OCI-LY7 (cell line): ENCODE measurements at regions not wholly inside any gene's neighbourhood (a gene's known extent, or its start where the extent isn't known, plus 50 kb on each side); places are given as distances from the start of the nearest gene placed in this dataset. TPM values are rescaled to one million over a fixed set of nuclear protein-coding genes. Genes with fewer than 3 reads are reported as not detected.

Source experiments
- BruUV-seq: library from RNA; stranded (reverse); fragments of 400-500 nt; replicated peaks from 2 replicates; lab custom pipeline; 2021; lab: Mats Ljungman, UMichigan
- CTCF ChIA-PET: fragments of 300-600 bp; sonication (Branson Sonifier 250); formaldehyde crosslinking; loops from one replicate; lab custom pipeline; 2022; ENCODE audit warnings: antibody characterized with exemption; ENCODE audit not compliant: unreplicated experiment; lab: Charles Lee
- POLR2A ChIA-PET: fragments of 300-600 bp; sonication (Branson Sonifier 250); formaldehyde crosslinking; loops from one replicate; lab custom pipeline; 2022; ENCODE audit warnings: antibody characterized with exemption; lab: Charles Lee
- DNase-seq: peaks from one replicate; pipeline ENCODE4 v3.0.0-alpha.2; 2015; ENCODE audit warnings: low spot score
- H2AFZ ChIP-seq: fragments of 200-600 bp; sonication (generic), shearing (Covaris generic); 2 replicates; pipeline ENCODE4 v1.6.1; 2014; ENCODE audit warnings: mild to moderate bottlenecking, antibody characterized with exemption, low read length, moderate library complexity
- H3K27ac ChIP-seq: fragments of 200-600 bp; sonication (generic); 2 replicates; pipeline ENCODE4 v1.5.1; 2014; ENCODE audit warnings: mixed run types, low read depth, mild to moderate bottlenecking, moderate library complexity, low read length, inconsistent platforms; ENCODE audit not compliant: poor library complexity, severe bottlenecking
- H3K36me3 ChIP-seq: fragments of 200-600 bp; sonication (generic); 2 replicates; pipeline ENCODE4 v1.6.1; 2014; ENCODE audit warnings: mild to moderate bottlenecking, antibody characterized with exemption, low read length, moderate library complexity, mixed read lengths; ENCODE audit not compliant: insufficient read depth
- H3K4me1 ChIP-seq: fragments of 200-600 bp; sonication (generic); 2 replicates; pipeline ENCODE4 v1.5.1; 2014; ENCODE audit warnings: mild to moderate bottlenecking, low read length; ENCODE audit not compliant: insufficient read depth, poor library complexity, severe bottlenecking
- H3K4me2 ChIP-seq: fragments of 200-600 bp; sonication (generic); 2 replicates; pipeline ENCODE4 v1.6.1; 2014; ENCODE audit warnings: mild to moderate bottlenecking, low read length
- H3K4me3 ChIP-seq: fragments of 200-600 bp; sonication (generic); 2 replicates; pipeline ENCODE4 v1.5.1; 2014; ENCODE audit warnings: mild to moderate bottlenecking, low read depth, low read length; ENCODE audit not compliant: poor library complexity, severe bottlenecking
- H3K79me2 ChIP-seq: fragments of 200-600 bp; sonication (generic); 2 replicates; pipeline ENCODE4 v1.6.1; 2016; ENCODE audit warnings: low read depth, mild to moderate bottlenecking, low read length, moderate library complexity, mixed read lengths; ENCODE audit not compliant: insufficient read depth
- H3K9me2 ChIP-seq: fragments of 200-600 bp; sonication (generic); 2 replicates; pipeline ENCODE4 v1.6.1; 2016; ENCODE audit warnings: mild to moderate bottlenecking, low read length, mixed read lengths; ENCODE audit not compliant: insufficient read depth
- H3K9me3 ChIP-seq: fragments of 200-600 bp; sonication (generic); 2 replicates; pipeline ENCODE4 v1.6.1; 2014; ENCODE audit warnings: mild to moderate bottlenecking, mixed run types, low read length, mixed read lengths
- H4K20me1 ChIP-seq: fragments of 200-600 bp; sonication (generic); 2 replicates; pipeline ENCODE4 v1.6.1; 2014; ENCODE audit warnings: mild to moderate bottlenecking, antibody characterized with exemption, low read length, moderate library complexity, mixed read lengths; ENCODE audit not compliant: insufficient read depth
- CTCF ChIP-seq: fragments of 200-600 bp; sonication (generic); conservative IDR thresholded peaks from 2 replicates; pipeline ENCODE4 v1.5.1; 2014; ENCODE audit warnings: mild to moderate bottlenecking, antibody characterized with exemption, low read length, moderate library complexity, mixed read lengths
- EZH2phosphoT487 ChIP-seq: fragments of 200-600 bp; sonication (generic); IDR thresholded peaks from 2 replicates; pipeline ENCODE4 v1.6.1; 2018; ENCODE audit warnings: low read depth, borderline replicate concordance, mild to moderate bottlenecking, mixed run types, antibody characterized with exemption, low read length, moderate library complexity, mixed read lengths
- intact Hi-C: fragments of 100-400 bp; cut with micrococcal nuclease; formaldehyde crosslinking; loops from one replicate; pipeline ENCODE4 v1.10.0; 2022; ENCODE audit not compliant: unreplicated experiment
- microRNA-seq: library from miRNA; unstranded; fragments of <30 nt; microRNA quantifications from one replicate; pipeline ENCODE4 v1.2.0, GENCODE V29; 2022; ENCODE audit warnings: borderline replicate concordance
- small RNA-seq: library from RNA; depleted of rRNA; stranded (forward); fragments of <200 nt; gene quantifications from one replicate; pipeline ENCODE3, GENCODE V24; 2014

DNA sequence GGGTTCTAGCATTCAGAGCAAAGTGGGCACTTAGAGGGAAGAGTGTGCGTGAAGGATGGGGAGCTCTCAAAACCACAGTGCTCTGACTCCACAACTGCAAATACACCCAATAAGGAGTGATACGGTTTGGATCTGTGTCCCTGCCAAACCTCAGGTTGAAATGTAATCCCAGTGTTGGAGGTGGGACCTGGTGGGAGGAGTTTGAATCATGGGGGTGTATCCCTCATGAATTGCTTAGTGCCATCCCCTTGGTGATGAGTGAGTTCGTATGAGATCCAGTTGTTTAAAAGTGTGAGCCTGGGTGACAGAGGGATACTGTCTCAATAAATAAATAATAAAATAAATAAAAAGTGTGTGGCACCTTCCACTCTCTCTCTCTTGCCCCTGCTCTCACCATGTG lies 50.3 kb upstream of the CCDC85A start:
- H3K4me1 ChIP-seq, result no peaks in the 10 kb centered on the region
- CTCF ChIA-PET, result no interaction called here
- BruUV-seq, result no TSS peak
- H3K9me2 ChIP-seq, result no peaks in the 10 kb centered on the region
- H2AFZ ChIP-seq, result no peak overlapping the region
- H3K9me3 ChIP-seq, result no peaks in the 10 kb centered on the region
- no peak overlapping the region for H3K4me2 ChIP-seq
- intact Hi-C loops, result loop anchor here (5.0 kb wide), 1 partner anchor 416 kb away; no protein-coding TSS in a partner anchor
- H3K36me3 ChIP-seq, result no peaks in the 10 kb centered on the region
- POLR2A ChIA-PET, result no interaction called here
- H3K4me3 ChIP-seq, result no peak overlapping the region
- H3K27ac ChIP-seq, result no peak overlapping the region
- no peak for TF ChIP-seq EZH2phosphoT487
- TF ChIP-seq CTCF, result no peak
- H3K79me2 ChIP-seq, result no peaks in the 10 kb centered on the region
- DNase-seq, result no peak
- no peaks in the 10 kb centered on the region for H4K20me1 ChIP-seq

DNA sequence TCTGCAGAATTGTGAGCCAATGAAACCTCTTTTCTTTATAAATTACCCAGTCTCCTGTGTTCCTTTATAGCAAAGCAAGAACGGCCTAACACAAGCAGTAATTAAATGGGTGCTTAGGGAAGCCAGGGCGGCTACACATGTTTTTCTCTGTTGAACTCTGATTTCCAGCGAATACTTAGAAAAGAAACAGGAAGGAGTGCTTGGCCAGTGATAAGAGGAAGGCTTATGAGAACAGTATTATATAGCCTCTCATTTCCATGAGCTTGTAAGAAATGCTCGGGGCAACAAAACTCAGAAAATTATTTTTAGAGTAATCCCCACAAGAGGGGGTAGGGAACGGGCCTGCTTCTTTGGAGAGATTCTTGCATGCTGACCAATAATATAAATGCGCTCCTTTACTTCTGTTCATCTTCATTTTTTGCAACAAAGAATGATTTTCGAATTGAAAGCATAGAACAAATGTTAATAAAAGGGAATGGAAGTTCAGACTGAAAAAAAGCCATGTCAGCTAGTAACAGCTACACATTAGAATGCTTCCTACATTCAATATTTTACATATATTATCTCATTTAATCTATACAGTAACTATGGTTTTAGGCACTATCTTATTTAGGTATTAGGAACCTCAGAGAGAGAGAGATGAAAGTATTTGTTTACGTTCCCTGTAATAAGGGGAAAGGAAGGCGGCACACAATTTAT lies 49.7 kb upstream of the CCDC85A start:
- Histone ChIP-seq H3K9me2 (no peaks in the 10 kb centered on the region), H3K4me2 (no peak overlapping the region), H3K4me1 (no peaks in the 10 kb centered on the region), H4K20me1 (no peaks in the 10 kb centered on the region), H3K9me3 (no peaks in the 10 kb centered on the region), H3K27ac (no peak overlapping the region), H3K36me3 (no peaks in the 10 kb centered on the region), H3K79me2 (no peaks in the 10 kb centered on the region), H3K4me3 (no peak overlapping the region), H2AFZ (no peak overlapping the region)
- no TSS peak for BruUV-seq
- DNase-seq, result no peak
- POLR2A ChIA-PET, result no interaction called here
- CTCF ChIA-PET, result no interaction called here
- TF ChIP-seq EZH2phosphoT487 (no peak), CTCF (no peak)
- intact Hi-C loops, result loop anchor here (5.0 kb wide), 1 partner anchor 417 kb away; no protein-coding TSS in a partner anchor

Small RNA genes lying in the stretch of these regions (microRNA-seq; reads per million reads assigned to microRNA genes)
- not detected for gene MIR216A
- gene MIR216B, result not detected
- not detected for gene MIR217

Small RNA genes lying in the stretch of these regions (small RNA-seq; reads per million reads assigned to genes)
- not detected for gene MIR216A
- gene MIR216B, result not detected
- gene MIR217, result not detected
